Liver (tissue), 8 donors: ENCODE measurements at regions not wholly inside any gene's neighbourhood (a gene's known extent, or its start where the extent isn't known, plus 50 kb on each side); places are given as distances from the start of the nearest gene placed in this dataset.

Experiments used
- DNase-seq: peaks from one replicate; pipeline ENCODE4 v3.0.0-alpha.2; 2017; ENCODE audit warnings: low spot score
- H3K27ac ChIP-seq, 2 donors: one replicate each; pipeline ENCODE4 v1.7.0; 2013; ENCODE audit warnings: inconsistent platforms in 2 of 2, low read length in 2 of 2, control low read depth in 1 of 2, low read depth in 1 of 2, mild to moderate bottlenecking in 1 of 2
- H3K27me3 ChIP-seq, 4 donors: one replicate each; pipeline versions ENCODE4 v1.6.1 to v1.7.0; 2013; ENCODE audit warnings: low read length in 3 of 4, inconsistent platforms in 1 of 4, mild to moderate bottlenecking in 1 of 4, moderate library complexity in 1 of 4; ENCODE audit not compliant: control insufficient read depth in 4 of 4, insufficient read depth in 4 of 4
- H3K36me3 ChIP-seq, 4 donors: one replicate each; pipeline versions ENCODE4 v1.6.1 to v1.7.0; 2013; ENCODE audit warnings: low read length in 3 of 4, mild to moderate bottlenecking in 3 of 4, low read depth in 1 of 4, moderate library complexity in 1 of 4; ENCODE audit not compliant: control insufficient read depth in 4 of 4, insufficient read depth in 3 of 4
- H3K4me1 ChIP-seq, 4 donors: one replicate each; pipeline versions ENCODE4 v1.6.1 to v1.7.0; 2013; ENCODE audit warnings: low read length in 3 of 4, mild to moderate bottlenecking in 3 of 4, moderate library complexity in 1 of 4; ENCODE audit not compliant: control insufficient read depth in 4 of 4, insufficient read depth in 4 of 4
- H3K4me3 ChIP-seq, 3 donors: one replicate each; pipeline versions ENCODE4 v1.6.1 to v1.7.0; 2013; ENCODE audit warnings: low read length in 3 of 3, control low read depth in 1 of 3, low read depth in 1 of 3, mild to moderate bottlenecking in 1 of 3
- H3K9ac ChIP-seq, 2 donors: one replicate each; pipeline ENCODE4 v1.7.0; 2013; ENCODE audit warnings: low read length in 2 of 2, mild to moderate bottlenecking in 2 of 2, moderate library complexity in 2 of 2, control low read depth in 1 of 2, low read depth in 1 of 2
- H3K9me3 ChIP-seq, 4 donors: one replicate each; pipeline versions ENCODE4 v1.6.1 to v1.7.0; 2013; ENCODE audit warnings: low read length in 3 of 4; ENCODE audit not compliant: control insufficient read depth in 4 of 4
- ATF3 ChIP-seq: IDR thresholded peaks from 2 replicates; pipeline ENCODE4 v1.6.1; 2016; ENCODE audit warnings: antibody characterized with exemption
- CTCF ChIP-seq: fragments of 150-350 bp; IDR thresholded peaks from 2 replicates; pipeline ENCODE4 v1.5.1; 2017; ENCODE audit warnings: improper control_type of control experiment, low read depth, low read length; ENCODE audit not compliant: missing input control
- EGR1 ChIP-seq, 2 donors: IDR thresholded peaks; 2 replicates each; pipeline ENCODE4 v1.6.1; 2016 to 2018; ENCODE audit warnings: antibody characterized with exemption in 2 of 2, low read depth in 2 of 2
- FOXA1 ChIP-seq: IDR thresholded peaks from 2 replicates; pipeline ENCODE4 v1.6.1; 2016; ENCODE audit warnings: antibody characterized with exemption
- FOXA2 ChIP-seq: IDR thresholded peaks from 2 replicates; pipeline ENCODE4 v1.6.1; 2016; ENCODE audit warnings: antibody characterized with exemption
- GABPA ChIP-seq, 2 donors: IDR thresholded peaks in 1 of 2; conservative IDR thresholded peaks in 1 of 2; 2 replicates each; pipeline ENCODE4 v1.6.1; 2016; ENCODE audit warnings: antibody characterized with exemption in 2 of 2, mild to moderate bottlenecking in 1 of 2, moderate library complexity in 1 of 2
- HNF4A ChIP-seq, 2 donors: conservative IDR thresholded peaks; 2 replicates each; pipeline ENCODE4 v1.6.1; 2016; ENCODE audit warnings: antibody characterized with exemption in 2 of 2, mild to moderate bottlenecking in 2 of 2
- HNF4G ChIP-seq: IDR thresholded peaks from 2 replicates; pipeline ENCODE4 v1.6.1; 2016; ENCODE audit warnings: antibody characterized with exemption
- JUND ChIP-seq, 2 donors: IDR thresholded peaks; 2 replicates each; pipeline ENCODE4 v1.6.1; 2016; ENCODE audit warnings: antibody characterized with exemption in 2 of 2
- MAX ChIP-seq: IDR thresholded peaks from 2 replicates; pipeline ENCODE4 v1.6.1; 2016; ENCODE audit warnings: antibody characterized with exemption
- NR2F2 ChIP-seq: IDR thresholded peaks from 2 replicates; pipeline ENCODE4 v1.6.1; 2016; ENCODE audit warnings: antibody characterized with exemption
- RAD21 ChIP-seq, 2 donors: IDR thresholded peaks; 2 replicates each; pipeline ENCODE4 v1.6.1; 2016; ENCODE audit warnings: antibody characterized with exemption in 2 of 2, mild to moderate bottlenecking in 2 of 2
- RXRA ChIP-seq, 2 donors: IDR thresholded peaks; 2 replicates each; pipeline ENCODE4 v1.6.1; 2017 to 2018; ENCODE audit warnings: antibody characterized with exemption in 2 of 2, mild to moderate bottlenecking in 1 of 2
- SP1 ChIP-seq: IDR thresholded peaks from 2 replicates; pipeline ENCODE4 v1.6.1; 2018; ENCODE audit warnings: antibody characterized with exemption, mild to moderate bottlenecking
- TAF1 ChIP-seq: conservative IDR thresholded peaks from 2 replicates; pipeline ENCODE4 v1.6.1; 2016; ENCODE audit warnings: antibody characterized with exemption, mild to moderate bottlenecking
- YY1 ChIP-seq: IDR thresholded peaks from 2 replicates; pipeline ENCODE4 v1.6.1; 2016; ENCODE audit warnings: antibody characterized with exemption, mild to moderate bottlenecking
- ZBTB33 ChIP-seq: IDR thresholded peaks from 2 replicates; pipeline ENCODE4 v1.6.1; 2016; ENCODE audit warnings: antibody characterized with exemption
- WGBS: extraction: QIAGEN DNeasy Blood & Tissue Kit; methylation state at CpG from one replicate; pipeline ENCODE4 v1.1.7; 2013; 5-methylcytosine and 5-hydroxymethylcytosine counted together
- donor health status: healthy.
- donor health status: healthy.
- donor health status: healthy.
- donor health status: healthy.
- donor health status: healthy.

- Histone ChIP-seq H3K27ac (no peak overlapping the region), H3K9me3 (no peaks in the 10 kb centered on the region), H3K36me3 (no peaks in the 10 kb centered on the region), H3K27me3 (peaks cover 0 to 3% (median 0%) of the 10 kb centered on the region in 4 donors), H3K9ac (no peak overlapping the region), H3K4me1 (no peaks in the 10 kb centered on the region), H3K4me3 (no peak overlapping the region)
- WGBS, result 90% methylated on average over 2 of the region's 2 CpGs
- DNase-seq, result no peak
- TF ChIP-seq GABPA (IDR thresholded peaks at IDR 0.05 in 1 of 2, conservative IDR thresholded peaks at IDR 0.05 in 1 of 2) (no peak), ATF3 (no peak), SP1 (no peak), HNF4G (no peak)
Observed at GRCh38 chr4:108536577-108536976, 83.8 kb upstream of the RPL34 start.

GRCh38 chr4:108535757-108536156, 84.6 kb upstream of the RPL34 start:
- 66% methylated on average over 3 of the region's 3 CpGs for WGBS
- no peak for DNase-seq
- no peak overlapping the region for H3K27ac ChIP-seq
- no peaks in the 10 kb centered on the region for H3K4me1 ChIP-seq
- H3K9me3 ChIP-seq, result no peaks in the 10 kb centered on the region
- no peak overlapping the region for H3K4me3 ChIP-seq
- no peaks in the 10 kb centered on the region for H3K36me3 ChIP-seq
- H3K27me3 ChIP-seq, result peaks cover 0 to 3% (median 0%) of the 10 kb centered on the region in 4 donors
- TF ChIP-seq RXRA (IDR thresholded peaks at IDR 0.05) (no peak), FOXA1 (no peak), NR2F2 (no peak), YY1 (no peak)
- H3K9ac ChIP-seq, result no peak overlapping the region

GRCh38 chr4:108533876-108534275, 86.5 kb upstream of the RPL34 start:
- no peak for DNase-seq
- Histone ChIP-seq H3K4me1 (no peaks in the 10 kb centered on the region), H3K36me3 (no peaks in the 10 kb centered on the region), H3K9ac (no peak overlapping the region), H3K27me3 (peaks cover 0 to 3% (median 0%) of the 10 kb centered on the region in 4 donors), H3K9me3 (no peaks in the 10 kb centered on the region), H3K27ac (no peak overlapping the region), H3K4me3 (no peak overlapping the region)
- no peak for TF ChIP-seq MAX
- 52% methylated on average over 2 of the region's 2 CpGs for WGBS

- no peak overlapping the region for H3K27ac ChIP-seq
- DNase-seq, result no peak
- TF ChIP-seq EGR1 (IDR thresholded peaks at IDR 0.05; ENCODE audit: low read depth in 2 of 2), result no peak
- TF ChIP-seq FOXA2, result no peak
- no peak for TF ChIP-seq TAF1
- no peak for TF ChIP-seq FOXA1
- TF ChIP-seq JUND (IDR thresholded peaks at IDR 0.05), result no peak
- TF ChIP-seq HNF4G, result no peak
- TF ChIP-seq GABPA (IDR thresholded peaks at IDR 0.05 in 1 of 2, conservative IDR thresholded peaks at IDR 0.05 in 1 of 2), result no peak
- TF ChIP-seq HNF4A (conservative IDR thresholded peaks at IDR 0.05), result no peak
- TF ChIP-seq ZBTB33, result no peak
- TF ChIP-seq CTCF, result no peak
- no peak for TF ChIP-seq ATF3
- TF ChIP-seq NR2F2, result no peak
- TF ChIP-seq YY1, result no peak
- TF ChIP-seq SP1, result no peak
- no peak for TF ChIP-seq RAD21 (IDR thresholded peaks at IDR 0.05)
- no peak for TF ChIP-seq RXRA (IDR thresholded peaks at IDR 0.05)
- no peak for TF ChIP-seq MAX
Observed at GRCh38 chr4:108533245-108533844, 87.0 kb upstream of the RPL34 start.

More at GRCh38 chr4:108533245-108533844, 87.0 kb upstream of the RPL34 start:
- H3K4me1 ChIP-seq, result no peaks in the 10 kb centered on the region
- no peak overlapping the region for H3K9ac ChIP-seq
- 61% methylated on average over 4 of the region's 4 CpGs for WGBS
- H3K36me3 ChIP-seq, result no peaks in the 10 kb centered on the region
- no peak overlapping the region for H3K4me3 ChIP-seq
- peaks cover 0 to 3% (median 0%) of the 10 kb centered on the region in 4 donors for H3K27me3 ChIP-seq
- H3K9me3 ChIP-seq, result no peaks in the 10 kb centered on the region
